HL-60 (cell line): ENCODE measurements at regions not wholly inside any gene's neighbourhood (a gene's known extent, or its start where the extent isn't known, plus 50 kb on each side); places are given as distances from the start of the nearest gene placed in this dataset.

Experiments
- GABPA ChIP-seq: IDR thresholded peaks from 2 replicates; pipeline ENCODE4 v1.6.1; 2012; ENCODE audit warnings: low read depth
- POLR2AphosphoS5 ChIP-seq: IDR thresholded peaks from 2 replicates; pipeline ENCODE4 v1.6.1; 2012; ENCODE audit warnings: low read depth
- TF ChIP-seq, protein P1 (sequence below): IDR thresholded peaks from one replicate; pipeline ENCODE4 v1.5.1; 2011; ENCODE audit warnings: low read length, control low read depth, inconsistent platforms; ENCODE audit not compliant: insufficient read depth
- TF ChIP-seq, protein P2 (sequence below): IDR thresholded peaks from 2 replicates; pipeline ENCODE4 v1.6.1; 2012; ENCODE audit warnings: low read depth; ENCODE audit not compliant: insufficient replicate concordance

DNA sequence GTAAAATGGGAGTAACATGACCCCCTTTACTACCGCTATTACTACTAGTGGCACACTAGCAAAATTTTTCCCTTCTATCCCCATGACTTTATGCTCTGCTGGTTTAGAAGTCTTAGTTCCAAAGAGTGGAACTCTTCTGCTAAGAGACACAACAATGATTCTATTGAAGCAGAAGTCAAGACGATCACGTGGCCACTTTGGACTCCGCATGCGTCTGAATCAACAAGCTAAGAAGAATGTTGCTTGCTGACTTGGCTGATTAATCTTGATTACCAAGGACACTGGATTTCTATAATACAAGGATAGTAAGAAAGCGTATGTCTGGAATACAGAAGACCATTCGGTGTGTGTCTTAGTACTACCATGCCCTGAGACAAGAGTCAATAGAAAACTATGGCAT lies 244.7 kb upstream of the BTBD3 start:
- TF ChIP-seq, protein P1, sequence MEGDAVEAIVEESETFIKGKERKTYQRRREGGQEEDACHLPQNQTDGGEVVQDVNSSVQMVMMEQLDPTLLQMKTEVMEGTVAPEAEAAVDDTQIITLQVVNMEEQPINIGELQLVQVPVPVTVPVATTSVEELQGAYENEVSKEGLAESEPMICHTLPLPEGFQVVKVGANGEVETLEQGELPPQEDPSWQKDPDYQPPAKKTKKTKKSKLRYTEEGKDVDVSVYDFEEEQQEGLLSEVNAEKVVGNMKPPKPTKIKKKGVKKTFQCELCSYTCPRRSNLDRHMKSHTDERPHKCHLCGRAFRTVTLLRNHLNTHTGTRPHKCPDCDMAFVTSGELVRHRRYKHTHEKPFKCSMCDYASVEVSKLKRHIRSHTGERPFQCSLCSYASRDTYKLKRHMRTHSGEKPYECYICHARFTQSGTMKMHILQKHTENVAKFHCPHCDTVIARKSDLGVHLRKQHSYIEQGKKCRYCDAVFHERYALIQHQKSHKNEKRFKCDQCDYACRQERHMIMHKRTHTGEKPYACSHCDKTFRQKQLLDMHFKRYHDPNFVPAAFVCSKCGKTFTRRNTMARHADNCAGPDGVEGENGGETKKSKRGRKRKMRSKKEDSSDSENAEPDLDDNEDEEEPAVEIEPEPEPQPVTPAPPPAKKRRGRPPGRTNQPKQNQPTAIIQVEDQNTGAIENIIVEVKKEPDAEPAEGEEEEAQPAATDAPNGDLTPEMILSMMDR: no peak
- TF ChIP-seq GABPA (no peak), POLR2AphosphoS5 (no peak)
- TF ChIP-seq, protein P2, sequence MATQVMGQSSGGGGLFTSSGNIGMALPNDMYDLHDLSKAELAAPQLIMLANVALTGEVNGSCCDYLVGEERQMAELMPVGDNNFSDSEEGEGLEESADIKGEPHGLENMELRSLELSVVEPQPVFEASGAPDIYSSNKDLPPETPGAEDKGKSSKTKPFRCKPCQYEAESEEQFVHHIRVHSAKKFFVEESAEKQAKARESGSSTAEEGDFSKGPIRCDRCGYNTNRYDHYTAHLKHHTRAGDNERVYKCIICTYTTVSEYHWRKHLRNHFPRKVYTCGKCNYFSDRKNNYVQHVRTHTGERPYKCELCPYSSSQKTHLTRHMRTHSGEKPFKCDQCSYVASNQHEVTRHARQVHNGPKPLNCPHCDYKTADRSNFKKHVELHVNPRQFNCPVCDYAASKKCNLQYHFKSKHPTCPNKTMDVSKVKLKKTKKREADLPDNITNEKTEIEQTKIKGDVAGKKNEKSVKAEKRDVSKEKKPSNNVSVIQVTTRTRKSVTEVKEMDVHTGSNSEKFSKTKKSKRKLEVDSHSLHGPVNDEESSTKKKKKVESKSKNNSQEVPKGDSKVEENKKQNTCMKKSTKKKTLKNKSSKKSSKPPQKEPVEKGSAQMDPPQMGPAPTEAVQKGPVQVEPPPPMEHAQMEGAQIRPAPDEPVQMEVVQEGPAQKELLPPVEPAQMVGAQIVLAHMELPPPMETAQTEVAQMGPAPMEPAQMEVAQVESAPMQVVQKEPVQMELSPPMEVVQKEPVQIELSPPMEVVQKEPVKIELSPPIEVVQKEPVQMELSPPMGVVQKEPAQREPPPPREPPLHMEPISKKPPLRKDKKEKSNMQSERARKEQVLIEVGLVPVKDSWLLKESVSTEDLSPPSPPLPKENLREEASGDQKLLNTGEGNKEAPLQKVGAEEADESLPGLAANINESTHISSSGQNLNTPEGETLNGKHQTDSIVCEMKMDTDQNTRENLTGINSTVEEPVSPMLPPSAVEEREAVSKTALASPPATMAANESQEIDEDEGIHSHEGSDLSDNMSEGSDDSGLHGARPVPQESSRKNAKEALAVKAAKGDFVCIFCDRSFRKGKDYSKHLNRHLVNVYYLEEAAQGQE: no peak
